RPMI8226 (cell line): ENCODE measurements at regions not wholly inside any gene's neighbourhood (a gene's known extent, or its start where the extent isn't known, plus 50 kb on each side); places are given as distances from the start of the nearest gene placed in this dataset.

Experiments used
- DNase-seq: peaks from one replicate; pipeline ENCODE4 v3.0.0-alpha.2; 2015

DNA sequence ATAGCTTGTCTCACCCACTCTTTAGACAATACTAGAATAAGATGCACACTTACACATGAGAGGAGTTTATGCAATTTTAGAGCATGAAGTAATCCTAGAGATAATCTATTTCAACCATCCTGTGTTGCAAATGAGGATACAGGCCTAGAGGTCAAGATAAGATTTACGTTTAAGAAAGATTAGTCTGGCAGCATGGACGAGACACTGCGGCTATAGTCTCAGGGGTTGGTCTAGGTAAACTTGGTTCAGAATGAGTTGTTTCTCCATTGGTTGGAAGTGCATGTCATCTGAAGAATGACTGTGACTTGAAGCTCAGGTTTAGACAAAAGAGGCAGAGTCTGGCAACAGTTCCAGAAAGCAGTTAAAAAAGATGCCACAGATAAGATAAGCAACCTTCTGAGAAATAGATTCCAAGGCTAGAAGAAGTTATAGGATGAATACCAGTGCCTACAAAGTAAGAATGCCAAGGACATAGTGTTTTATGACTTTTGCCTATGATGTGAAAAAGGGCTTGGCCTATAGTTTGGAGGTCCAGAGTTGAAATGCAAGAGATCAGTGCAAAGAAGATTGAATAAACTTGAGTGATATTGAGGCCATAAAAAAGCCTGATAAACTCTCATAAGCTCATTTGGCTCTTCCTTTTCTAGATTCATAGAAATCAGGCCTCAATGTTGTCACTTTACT is 631.0 kb downstream of the SQOR start:
- no peak for DNase-seq

DNA sequence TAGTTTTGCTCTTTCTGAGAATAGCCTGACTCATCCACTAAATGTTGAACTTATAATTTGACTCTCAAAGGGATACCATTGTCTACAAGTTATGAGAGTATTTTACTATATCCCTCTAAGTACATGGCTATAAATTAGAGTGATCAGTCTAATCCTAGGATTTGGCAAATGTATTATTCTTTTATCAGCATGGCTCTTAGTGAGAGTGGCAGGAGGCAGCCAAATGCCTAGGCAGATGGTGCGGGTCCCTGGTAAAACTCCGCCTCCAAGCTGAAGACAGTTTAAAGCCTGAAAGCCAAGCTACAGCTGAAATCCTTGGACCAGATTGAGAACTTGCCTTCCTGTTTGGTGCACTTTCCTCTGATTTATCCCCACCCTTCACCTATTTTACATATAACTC is 631.8 kb downstream of the SQOR start:
- no peak for DNase-seq

DNA sequence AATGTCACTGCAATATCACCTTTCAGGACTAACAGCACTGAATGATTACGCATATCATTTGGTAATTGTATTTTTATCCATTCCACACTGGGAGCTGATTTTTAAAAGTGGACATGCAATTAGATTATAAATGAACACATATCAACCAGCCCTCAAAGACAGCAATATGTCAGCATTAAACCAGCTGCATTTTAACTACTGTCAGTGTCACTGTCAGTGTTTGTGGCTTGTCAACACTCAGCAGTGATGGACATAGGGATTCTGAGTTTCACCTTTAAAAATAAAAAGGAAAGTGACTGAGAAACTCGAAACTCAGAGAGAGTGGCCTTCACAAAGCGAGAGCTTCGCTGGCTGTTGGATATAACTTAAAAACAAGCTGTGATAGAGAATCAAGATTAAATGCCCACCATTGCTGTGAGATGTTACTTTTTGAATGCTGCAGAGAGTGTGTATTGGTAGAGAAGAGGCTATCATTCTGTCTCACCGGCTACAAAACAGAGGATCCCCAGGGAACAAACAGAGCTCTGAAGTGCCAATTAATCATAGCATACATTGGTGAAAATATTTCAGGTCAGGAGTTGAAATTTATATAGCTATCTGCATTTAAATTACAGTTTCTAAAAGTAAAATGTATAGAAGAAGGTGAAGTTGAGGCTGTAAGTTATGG is 635.8 kb downstream of the SQOR start:
- no peak for DNase-seq

DNA sequence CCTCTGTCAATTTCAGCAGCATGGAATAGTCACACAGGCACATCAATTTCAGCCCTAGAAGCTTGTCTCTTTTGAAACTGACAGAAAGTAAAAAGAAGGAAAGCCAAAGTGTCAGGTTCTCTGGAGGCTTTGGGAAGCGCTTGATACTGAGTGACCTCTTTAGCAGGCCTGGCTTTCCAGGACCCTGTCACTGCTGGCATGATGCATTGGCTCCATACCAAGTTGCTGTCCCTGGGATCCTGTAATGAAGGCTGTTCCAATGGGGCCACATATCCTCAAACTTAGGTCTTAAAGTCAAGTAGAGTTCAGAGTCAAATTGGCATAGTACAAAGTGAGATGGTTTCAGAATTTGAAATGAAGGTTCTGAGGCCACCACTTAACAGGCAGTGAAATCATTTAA is 640.9 kb downstream of the SQOR start:
- no peak for DNase-seq

DNA sequence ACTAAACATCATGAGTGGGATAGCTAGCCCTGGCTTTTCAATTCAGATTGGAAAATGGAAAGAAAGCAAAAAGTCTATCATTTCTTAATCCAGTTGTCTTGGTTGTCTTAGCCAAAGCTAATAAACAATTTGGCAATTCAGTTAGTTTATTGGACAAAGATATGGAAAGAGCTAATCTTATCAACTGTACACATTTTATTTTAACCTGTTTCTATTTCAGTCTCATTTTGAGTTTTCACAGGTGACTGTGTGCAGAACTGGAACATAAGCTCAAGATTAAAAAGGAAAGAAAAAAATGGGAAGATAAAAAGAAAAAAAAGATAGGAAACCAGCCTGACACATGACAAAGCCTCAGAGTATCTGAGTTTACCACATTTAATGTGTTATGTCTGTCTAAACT is 642.6 kb downstream of the SQOR start:
- DNase-seq: no peak

DNA sequence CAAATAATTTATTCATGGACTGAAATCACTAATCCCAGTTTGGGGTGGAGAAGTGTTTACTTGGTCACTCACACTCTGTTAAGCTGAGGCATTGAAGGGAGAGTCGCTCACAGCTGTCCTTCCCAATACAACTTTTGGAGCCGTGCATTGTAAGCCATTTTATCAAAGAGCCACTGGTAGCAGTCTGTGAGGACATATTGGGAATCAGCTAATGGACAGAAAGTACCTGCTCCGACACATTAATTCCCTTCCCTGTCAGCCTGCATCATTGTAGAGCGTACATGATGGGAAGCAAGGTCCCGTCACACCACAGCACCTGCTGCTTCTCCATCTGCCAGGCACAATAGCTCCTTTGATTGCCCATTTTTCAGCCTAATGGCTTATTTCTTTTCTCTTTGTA is 643.2 kb downstream of the SQOR start:
- DNase-seq: no peak

DNA sequence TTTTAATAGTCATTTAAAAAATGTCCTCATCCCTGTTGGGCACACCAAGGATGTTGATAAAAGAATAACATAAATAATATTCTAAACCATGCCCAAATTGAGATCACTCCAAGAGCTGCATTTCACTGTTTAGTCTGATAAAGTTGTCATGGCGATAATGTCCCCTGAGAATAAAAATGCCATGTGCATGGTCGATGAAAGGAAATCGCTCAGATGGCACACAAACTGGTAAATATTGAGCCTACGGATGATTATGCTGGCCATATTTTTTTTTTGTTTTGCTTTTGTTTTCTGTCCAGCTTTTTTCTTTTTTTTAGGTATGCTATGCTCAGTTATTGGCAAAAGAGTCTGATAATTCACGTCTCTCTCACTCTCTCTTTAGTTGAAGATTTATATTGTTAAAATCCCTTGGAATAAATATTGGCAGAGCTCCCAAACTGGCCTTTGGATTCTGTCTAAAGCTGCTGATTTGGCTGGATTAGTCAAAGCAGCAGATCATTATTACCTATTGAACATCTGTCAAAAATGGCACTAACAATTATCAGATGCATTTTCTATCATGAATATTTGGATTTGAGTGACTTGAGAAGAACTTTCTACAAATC is 643.8 kb downstream of the SQOR start:
- DNase-seq: no peak

DNA sequence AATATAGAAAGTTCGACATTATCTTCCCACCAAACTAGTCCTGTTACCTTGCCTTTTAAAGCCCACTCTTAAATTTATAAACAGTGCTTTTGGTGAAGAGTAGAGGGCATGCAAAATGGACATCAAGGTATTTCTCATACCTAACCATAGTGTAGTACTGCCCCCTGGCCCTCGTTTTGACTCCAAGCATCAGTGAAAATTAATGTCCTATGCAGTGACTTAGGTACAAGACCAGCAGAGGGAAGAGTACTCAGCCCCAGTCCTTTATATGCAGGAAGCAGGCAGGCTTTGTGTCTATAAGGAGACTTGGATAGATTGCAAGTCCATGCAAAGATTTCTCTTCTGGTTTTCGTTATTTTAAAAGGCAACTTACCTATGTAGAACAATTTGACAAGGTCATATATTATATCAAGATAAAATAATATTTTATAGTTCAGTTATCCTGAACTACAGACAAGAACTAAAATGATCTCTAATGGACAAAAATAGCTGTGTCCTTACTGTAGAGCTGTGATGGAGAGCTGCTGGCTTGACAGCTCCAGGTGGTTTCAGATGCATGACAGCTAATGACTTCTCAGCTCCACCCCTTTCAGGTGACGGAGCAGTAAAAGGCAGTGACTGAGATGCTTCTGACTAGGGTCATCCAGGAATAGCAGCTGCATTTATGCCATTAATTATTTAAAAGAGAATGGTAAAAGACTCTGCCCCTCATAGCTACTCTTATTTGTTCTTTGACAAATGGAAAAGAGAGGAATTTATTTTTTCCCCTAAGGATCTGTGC is 646.1 kb downstream of the SQOR start:
- DNase-seq: peak; percentile 21

DNA sequence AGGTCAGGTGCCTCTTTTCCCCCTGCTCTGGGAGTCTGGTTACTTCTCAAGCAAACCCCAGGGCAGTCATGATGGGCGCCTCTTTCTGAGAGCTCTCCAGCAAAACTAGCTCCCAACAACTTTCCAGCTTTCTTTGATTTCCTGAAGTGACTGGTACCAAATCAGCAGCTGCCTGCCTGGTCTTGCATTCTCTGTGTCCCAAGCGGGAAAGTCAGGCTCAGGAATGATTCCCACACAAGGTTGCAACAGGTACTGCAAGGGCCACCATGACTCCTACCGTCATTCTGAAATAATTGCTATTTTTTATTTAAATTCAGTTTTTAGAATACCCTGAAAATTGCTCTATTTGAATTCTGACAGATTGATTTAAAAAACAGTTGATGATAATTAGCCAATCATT is 658.7 kb downstream of the SQOR start:
- no peak for DNase-seq

DNA sequence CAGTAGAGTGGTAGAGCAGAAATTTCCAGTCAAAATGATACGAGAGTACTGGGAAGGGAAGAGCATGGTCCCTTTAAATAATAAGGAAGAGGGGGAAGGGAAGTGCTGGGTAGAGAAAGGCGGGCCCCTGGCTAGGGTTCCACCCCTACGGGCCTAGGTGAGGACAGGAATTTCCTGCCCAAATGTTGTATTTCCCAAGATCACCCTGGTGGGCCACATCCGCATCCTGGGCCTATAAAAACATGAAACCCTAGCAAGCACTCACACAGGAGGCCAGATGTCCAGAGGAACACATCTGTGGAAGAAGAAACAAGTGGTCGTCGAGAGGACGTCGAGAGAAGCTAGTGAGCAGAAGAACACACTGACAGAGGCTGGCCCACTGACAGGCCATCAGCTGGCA is 661.2 kb downstream of the SQOR start:
- no peak for DNase-seq

DNA sequence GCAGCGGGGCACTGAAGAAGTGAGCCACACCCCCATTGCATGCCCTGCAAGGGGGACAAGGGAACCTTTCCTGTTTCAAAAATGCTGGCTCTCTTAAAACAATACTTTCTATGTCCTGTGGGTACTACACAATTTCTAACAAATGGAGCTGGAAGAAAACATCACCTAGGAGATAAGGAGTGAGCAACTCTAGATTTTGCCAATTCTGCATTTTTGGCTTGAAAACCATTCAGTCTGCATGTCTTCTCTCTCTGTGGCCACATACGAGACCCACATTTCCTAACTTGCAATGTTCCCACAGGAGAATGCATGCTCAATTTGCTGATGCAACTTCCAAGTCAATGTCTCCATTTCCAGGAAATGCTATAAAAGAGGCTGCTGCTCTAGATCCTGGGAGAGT is 662.0 kb downstream of the SQOR start:
- no peak for DNase-seq

DNA sequence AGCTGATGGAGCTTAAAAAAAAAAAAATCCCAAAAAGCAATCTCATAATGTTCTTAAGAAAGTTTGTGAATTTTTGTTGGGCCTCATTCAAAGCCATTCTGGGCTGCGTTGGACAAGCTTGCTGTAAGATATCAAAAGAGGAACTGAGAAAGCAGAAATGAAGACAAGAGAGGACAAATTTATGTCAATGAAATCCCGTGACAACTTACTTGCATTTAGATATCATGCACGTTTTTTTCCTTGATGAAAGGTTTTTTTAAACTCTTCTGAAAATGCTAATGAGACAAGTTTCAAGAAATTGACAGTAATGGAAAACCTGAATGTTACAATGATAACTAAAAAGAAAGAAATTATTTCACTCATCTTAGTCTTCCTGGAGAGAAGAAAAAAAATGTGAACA is 662.9 kb downstream of the SQOR start:
- DNase-seq: peak; percentile 57

DNA sequence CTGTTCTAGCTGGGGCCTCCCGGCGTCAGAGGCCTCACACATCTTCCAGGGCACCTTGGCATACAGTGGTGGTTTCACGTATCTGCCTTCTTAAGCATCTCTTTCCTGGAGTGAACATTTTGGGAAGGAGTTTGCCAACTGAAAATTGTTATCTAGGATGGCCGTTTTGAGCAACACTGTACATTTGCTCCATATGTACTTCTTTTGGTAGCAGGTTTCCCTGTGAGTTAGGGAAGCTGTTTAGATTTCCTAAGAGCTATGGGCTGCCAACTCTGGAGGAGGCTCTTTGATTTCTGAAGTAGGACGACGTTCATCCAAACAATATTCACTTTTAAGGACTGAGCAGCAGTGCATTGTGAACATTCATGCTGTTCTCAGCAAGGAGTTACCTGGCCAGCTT is 665.9 kb downstream of the SQOR start:
- DNase-seq: no peak

DNA sequence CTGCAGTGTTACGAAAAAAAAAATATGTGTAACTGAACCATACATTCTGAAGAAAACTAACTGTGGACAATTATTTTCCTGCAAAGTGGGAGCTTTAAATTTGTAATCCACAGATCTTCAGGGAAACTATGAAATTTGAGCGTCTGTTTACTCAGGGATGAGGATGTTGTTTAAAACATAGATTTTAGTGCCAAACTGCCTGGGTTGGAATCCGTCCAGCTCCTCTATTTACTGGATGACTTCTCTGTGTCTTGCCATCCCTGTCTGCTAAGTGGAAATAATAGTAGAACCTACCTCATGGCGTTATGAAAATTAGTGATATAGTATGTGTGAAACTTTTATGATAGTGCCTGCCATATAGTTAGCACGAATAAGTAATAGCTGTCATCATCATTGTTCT is 666.5 kb downstream of the SQOR start:
- DNase-seq: no peak

DNA sequence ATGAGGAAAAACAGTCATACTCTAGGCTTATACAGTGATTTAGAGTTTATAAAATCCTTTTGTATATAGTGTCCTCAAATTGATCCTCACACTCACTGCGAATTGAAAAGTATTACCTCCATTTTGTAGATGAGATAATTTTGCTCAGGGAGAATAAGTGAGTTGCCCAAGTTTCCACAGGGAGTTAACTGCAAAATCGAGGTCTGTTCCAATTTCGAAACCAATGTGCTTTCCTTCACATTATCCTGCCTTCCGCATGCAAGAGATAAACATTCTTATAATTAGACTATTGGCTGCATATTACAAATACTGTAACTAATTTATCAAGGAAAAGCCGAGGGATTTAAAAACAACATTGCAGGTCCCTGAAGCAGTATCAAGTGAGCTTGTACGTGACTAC is 667.0 kb downstream of the SQOR start:
- DNase-seq: no peak

DNA sequence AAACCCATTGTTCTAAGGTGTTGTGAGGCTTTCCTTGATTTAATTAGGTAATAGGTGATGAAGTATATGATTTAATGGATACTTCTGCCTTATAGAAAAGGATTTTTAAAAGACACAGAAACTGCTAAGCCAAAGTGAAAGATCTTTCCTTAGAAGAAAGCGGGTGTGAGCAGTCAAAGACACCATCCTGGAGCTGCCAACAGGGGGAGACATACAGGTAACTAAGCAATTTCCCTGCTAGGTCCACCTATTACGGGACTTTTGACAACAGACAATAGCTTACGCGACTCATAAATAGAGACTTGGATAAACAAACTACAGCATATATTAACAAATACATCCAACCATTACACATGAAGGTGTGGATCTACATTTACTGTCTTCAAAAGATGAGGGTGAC is 669.5 kb downstream of the SQOR start:
- DNase-seq: peak; percentile 37

DNA sequence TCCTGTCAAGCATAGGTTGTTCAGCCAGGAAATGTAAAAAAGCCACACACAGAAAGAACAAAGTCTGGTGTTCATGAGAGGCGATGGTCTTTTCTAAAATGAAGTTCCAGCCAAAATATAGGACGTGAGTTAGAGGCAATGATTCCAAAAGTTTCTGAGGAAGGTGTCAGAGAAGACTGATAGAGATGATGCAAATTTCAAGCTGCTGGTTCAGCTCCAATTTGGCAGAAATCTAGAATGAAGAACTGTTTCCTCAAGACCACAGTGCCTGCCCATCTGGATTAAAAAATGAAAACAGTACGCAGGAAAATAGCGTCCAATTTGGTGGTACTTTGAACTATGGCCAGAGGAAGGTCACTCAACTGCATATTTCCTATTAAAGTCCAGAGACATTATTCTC is 672.9 kb downstream of the SQOR start:
- DNase-seq: no peak

DNA sequence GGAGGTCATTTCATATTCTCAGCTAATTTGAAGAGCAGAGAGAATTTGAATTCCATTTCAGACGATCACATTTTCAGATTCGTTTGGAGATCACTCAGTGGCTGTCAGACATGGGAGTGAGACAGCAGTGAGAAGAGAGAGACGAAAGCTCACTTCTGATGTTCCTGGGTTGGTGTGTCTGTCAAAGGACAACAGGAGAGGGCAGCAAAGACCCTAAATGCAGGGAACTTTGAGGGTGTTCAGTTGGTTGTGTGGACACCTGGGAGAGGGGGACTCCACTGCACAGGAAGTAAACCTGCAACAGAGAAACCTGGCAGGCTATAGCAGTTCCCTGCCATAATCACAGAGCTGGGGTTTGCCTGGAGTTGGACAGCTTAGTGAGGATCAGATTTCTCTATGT is 675.1 kb downstream of the SQOR start:
- DNase-seq: no peak

DNA sequence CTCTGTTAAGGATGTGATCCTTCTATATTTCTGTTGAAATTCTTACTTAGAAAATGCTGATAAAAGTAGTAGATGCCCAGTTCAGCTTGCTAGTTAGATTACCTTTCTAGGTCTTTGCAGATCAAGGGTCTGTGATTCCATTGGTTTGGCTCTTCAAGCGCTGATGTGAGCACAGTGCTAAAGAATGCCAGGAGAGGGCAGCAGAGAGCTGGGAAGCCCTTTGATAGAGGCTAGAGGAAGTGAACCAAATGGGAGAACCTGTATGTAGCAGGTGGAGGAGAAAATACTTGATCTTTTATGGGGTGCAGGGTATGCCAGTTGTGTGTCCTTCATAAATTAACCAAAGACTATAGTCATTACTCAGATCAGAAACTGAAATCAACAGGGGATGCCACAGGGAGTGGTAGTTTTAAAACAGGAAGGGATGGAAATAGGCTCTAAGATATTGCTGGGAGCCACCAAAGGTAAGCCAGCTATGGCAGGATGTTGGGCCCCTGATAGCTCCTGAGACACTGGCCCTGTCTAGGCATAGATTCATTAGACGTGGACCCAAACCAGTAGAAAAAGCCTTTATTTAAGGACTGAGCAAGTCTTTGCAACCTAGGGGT is 677.4 kb downstream of the SQOR start:
- peak; percentile 83 for DNase-seq

DNA sequence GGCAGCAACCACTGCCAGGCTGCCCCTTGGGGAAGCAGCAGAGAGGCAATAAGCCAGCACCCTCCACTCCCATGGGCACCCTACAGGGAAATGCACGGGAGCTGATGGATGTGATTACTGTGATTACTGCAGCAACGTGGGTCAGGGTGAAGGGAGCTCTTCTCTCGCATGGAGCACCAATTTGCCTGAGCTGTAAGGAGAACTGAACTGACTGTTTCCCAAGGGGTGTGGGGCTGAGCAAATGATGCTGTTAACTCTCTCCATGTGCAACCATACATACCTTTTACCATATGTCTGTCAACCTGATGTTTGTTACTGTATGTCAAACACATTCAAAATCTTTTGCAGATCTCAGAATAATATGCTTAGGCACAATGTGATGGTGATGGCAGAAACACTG is 680.6 kb downstream of the SQOR start:
- DNase-seq: no peak

DNA sequence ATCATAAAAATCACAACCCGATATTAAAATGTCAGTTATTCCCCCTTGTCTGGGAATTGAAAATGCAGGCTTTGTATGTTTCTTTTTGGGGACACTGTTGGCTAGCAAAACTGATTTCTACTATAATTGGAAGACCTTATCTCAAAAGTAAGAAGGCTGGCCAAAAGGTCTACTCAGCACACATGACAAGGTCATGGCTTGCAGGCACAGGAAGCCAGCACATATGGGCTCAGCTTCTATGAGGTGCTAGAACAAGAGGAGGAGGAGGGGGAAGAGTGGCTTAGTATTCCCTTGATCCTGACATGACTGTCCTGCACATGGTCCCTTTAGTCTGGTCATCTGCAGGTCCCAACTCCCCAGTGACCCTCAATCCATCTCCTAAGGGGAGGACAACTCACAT is 681.2 kb downstream of the SQOR start:
- no peak for DNase-seq

DNA sequence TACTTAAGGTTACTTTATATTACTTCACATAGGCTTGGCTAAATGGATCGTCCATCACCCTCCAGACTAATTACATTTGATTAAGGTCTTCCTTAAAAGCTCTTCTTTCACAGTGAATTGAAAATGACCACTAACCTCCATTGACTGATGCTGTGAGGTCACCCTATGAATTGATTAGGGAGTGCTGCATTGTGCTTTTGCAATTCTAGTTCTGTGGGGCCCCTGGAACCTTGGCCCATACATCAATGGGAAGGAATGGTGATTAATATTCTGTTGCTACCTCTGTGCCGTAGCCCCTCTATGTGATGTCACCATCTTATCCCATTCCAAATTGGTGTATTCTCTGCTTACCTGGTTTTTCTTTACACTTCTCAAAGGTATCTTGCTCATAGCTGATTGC is 682.2 kb downstream of the SQOR start:
- DNase-seq: no peak

DNA sequence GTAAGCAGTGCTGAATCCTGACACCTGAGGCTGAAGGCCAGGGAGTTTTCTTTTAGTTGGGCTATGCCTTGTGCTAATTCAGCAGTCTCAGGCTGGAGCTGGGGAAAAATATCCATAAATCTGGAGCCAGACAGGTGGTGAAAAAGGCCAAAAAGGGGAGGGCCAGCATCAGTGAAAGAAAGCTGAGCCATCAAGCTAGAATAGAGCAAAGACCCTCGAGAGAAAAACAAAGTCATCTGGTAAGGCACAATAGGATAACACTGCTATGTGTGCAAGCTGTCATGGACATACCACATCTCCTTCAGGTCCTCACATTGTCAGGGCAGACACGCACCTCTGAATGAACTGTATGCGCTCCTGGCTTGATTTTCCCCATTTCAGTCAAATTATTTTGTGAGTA is 687.9 kb downstream of the SQOR start:
- no peak for DNase-seq

DNA sequence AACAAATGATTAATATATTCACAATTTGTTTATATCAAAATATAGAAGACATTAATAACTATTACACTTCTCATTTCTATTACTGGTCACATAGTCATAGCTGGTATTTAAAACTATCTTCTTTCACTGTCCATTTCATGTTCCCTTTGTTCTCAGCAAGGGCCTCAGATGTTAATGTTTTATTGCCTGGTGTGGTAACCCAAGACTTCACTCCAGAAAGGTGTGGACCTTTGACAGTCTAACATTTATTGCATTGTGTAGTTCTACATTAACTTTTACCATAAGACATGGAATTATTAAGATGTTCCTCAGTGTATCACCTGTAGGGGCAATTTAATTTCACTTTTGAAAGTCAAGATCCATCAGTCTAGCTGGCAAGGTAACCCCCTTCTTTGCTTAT is 691.3 kb downstream of the SQOR start:
- no peak for DNase-seq
